ENCODE measurements at regions not wholly inside any gene's neighbourhood (a gene's known extent, or its start where the extent isn't known, plus 50 kb on each side); places are given as distances from the start of the nearest gene placed in this dataset.
"Not testable (repeated sequence)": the region's sequence is repeated elsewhere in the genome, so short reads cannot be mapped to it uniquely, and the experiment has no call there.

DNA sequence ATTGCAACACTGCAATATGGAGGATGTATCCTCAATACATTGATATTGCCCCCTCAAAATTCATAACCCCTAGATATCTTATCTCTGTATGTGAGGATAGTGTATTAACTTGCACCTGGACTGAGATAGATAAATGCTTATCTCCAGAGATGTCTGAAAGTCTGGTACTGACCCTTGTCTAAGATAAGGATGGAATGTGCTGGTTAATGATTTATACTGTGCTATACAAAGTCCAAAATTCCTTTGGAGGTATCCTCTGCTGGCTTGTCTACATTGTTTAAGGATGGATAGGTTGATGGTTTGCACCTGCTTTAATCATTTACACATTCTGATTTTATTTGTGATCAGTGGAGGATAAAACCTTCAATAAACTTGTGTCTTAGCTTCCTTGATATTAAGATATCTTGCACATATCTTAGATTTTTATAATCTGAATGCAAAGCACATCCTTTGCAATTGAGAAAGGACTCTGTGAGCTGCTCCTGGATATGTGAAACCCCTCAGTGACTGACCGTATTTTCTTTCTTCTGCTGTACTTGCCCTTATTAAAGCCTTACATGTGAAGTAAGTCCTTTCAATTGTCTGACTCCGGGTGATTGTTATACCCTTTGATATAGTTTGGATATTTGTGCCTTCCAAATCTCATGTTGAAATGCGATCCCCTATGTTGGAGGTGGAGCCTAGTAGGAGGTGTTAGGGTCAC is 430.3 kb upstream of the MAOA start:
- DNase-seq (ENCODE audit: low spot score) = no peak

DNA sequence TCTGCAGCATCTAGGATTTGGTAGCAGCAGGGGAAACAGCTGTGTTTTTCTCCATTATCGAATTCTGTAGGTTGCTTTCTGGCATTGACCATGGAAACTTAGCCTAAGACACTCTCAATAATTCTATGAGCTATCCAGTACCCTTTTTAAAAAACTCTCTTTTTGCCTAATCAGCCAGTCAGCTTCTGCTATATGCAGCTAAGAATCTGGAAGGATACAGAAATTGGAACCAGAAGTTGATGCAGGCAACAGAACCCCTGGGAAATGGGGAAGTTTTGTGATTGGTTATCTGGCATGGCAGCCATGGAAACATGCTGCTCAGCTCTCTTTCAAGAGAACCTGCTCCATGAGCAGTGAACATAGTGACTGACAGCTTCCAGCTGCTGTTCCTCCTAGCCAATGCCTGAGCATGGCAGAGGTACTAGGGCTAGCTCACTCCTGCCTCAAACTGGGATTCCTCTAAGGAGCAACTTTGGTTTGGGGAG is 417.6 kb upstream of the MAOA start:
- DNase-seq (ENCODE audit: low spot score) = no peak

DNA sequence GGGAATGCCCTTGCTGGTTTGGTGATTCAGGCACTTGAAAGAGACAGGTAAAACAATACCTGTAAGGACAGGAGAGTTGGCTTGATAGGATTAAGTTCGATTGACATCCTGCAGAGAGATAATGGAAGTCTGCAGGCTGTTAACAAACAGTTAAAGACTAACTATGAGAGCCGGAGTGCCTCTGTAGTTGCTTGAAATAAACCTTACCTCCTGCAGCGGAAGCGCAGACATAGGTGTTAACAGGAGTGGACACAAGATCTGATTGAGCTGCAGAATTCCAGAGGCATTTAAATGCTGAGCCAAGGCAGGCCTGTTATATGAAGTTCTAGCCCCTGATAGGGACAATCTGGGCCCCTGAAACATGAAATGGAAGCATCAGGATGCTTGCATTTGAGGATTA is 416.7 kb upstream of the MAOA start:
- no peak for DNase-seq (ENCODE audit: low spot score)

DNA sequence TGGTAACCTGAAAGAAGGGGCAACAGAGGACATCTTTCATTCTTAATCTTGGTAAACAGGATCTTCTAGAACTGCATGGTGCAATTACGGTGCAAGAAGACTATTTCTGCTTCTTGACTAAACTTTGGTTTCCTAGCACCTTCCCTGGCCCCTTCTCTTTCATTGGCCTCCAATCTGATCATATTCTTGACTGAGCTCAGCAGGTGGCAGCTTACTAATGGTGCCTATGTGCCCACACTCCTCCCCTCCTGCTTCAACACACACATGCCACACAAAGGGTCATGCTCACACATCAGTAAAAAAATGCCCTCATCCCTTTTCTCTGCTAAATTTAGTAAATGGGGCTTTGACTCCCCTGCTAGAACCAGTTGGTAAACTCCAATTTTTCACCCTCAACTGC is 400.5 kb upstream of the MAOA start:
- DNase-seq (ENCODE audit: low spot score) = no peak

DNA sequence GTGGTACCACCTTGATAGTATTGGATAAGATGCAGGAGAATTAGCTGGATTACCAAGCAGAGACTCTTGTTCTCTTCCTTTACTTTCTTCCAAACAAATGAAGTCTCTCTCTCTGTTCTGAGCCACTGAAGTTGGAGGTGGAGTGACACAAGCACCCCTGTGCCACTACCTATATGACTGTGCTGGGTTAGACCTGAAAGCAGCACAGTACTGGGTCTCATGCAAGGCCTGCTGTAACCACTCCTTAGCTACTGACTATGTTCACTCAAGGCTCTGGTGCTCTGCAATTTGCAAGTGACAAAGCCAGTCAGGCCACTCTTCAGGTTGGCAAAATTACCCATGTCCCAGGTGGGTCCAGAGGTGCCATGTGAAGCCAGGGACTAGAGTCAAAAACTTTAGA is 389.6 kb upstream of the MAOA start:
- DNase-seq (ENCODE audit: low spot score) = no peak

DNA sequence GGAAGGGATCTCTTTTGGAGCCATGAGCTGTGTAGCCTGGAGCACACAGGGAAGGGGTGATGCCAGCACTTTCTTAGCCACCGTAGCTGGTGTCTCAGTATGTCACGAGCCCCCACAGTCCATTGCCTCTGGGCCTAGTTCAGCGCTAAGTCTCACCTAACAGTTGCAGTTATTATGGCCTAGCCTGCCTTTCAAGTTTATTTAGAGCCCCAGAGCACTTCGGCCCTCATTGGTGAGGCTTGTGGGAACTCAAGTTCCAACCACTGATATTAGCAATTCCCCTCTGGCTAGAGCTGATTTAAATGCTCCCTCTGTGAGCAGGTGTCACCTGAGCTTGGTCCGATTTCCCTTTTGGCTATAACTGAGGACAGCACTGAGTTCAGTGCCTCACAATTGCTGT is 388.4 kb upstream of the MAOA start:
- no peak for DNase-seq (ENCODE audit: low spot score)

DNA sequence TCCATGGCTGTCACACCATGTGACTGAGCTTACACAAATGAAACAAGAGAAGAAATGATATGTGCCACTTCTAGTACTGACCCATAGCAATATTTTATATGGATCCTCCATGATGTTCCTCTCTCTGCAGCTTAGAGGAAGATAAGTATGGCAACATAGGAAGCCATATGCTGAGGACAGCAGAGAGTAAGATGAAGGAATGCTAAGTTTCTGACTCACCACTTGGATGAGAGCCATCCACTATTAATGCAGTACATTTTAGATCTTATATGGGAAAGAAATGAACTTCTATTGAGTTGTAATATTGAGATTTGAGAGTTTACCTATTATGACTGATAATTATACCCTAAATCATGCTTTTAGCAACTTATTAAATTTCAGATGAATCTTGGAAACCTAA is 386.9 kb upstream of the MAOA start:
- DNase-seq (ENCODE audit: low spot score) = peak; percentile 40

DNA sequence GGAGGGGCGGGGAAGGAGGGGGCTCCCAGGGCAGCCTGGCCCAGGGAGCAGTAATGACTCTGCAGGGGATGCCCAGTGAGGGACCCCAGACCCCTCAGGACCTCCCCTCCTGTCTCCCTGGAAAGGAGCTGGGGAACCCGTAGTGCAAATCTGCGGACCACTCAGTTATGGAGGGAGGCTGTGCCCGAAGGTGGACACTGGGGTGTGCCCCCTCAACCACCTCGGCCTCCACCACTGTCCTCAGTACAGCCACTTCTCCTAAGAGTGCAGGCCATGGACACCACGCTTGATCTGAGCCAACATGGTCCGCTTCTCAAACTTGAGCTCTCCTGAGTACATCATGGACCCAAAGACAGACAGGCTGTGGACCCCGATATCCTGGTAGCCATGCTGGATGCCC is 378.2 kb upstream of the MAOA start:
- no peak for DNase-seq (ENCODE audit: low spot score)

DNA sequence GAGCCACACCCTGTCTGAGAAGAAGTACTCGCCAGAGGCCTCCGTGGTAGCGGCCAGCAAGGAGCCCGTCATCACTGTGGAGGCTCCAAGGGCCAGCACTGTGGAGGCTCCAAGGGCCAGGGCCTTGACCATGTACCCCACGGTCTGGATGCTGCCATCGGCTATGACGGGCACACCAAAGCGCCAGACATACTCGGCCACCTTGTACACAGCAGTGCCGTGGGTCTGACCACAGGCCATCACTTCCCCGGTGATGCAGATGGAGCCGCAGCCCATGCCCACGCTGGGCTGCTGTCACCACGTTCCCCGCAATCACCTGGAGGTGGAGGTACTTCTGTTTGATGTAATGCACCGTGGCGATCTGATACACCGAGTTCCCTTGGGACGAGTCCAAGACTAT is 377.7 kb upstream of the MAOA start:
- no peak for DNase-seq (ENCODE audit: low spot score)

DNA sequence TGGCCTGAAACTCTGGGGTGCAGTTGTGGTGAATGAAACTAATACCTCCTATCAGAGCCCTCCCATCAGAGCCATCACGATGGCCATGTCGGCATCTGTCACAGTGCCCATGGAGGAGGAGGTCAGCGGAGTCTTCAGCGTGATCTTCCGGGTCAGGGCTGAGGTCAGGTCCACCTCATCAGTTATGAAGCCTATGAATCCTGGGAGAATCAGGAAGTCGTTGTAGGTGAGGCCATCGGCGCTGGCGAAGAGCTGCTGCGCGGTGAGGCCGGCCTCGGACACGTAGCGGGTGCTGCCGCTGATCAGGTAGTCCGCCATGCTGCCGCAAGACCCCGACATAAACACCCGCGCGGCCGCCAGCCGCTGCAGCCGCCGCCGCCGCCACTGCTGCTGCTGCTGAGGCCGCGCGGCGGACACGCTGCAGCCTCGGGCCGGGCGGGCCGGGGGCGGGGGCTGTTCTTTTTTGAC is 376.7 kb upstream of the MAOA start:
- no peak for DNase-seq (ENCODE audit: low spot score)

DNA sequence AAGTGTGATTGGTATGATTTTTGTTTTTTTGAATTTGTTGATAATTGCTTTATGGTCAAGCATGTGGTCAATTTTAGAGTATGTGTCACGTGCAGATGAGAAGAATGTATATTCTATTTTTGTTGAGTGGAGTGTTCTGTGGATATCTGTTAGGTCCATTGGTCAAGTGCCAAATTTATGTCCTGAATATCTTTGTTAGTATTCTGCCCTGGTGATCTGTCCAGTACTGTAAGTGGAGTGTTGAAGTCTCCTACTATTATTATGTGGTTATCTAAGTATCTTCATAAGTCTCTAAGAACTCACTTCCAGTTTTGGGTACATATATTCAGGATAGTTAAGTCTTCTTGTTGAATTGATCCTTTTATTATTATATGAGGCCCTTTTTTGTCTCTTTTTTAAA is 372.9 kb upstream of the MAOA start:
- no peak for DNase-seq (ENCODE audit: low spot score)

DNA sequence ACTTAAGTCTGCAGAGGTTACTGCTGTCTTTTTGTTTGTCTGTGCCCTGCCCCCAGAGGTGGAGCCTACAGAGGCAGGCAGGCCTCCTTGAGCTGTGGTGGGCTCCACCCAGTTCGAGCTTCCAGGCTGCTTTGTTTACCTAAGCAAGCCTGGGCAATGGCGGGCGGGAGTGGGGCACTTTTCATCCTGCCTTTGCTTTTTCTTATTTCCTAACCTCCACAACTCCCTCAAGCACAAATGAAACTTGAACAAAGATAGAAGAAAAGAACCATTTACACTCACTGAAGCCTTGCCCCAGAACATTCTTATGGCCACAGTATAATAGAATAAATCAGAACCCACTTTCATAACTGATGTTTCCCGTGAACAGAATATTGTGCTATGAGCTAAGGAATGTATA is 344.5 kb upstream of the MAOA start:
- DNase-seq (ENCODE audit: low spot score) = not testable (repeated sequence)

DNA sequence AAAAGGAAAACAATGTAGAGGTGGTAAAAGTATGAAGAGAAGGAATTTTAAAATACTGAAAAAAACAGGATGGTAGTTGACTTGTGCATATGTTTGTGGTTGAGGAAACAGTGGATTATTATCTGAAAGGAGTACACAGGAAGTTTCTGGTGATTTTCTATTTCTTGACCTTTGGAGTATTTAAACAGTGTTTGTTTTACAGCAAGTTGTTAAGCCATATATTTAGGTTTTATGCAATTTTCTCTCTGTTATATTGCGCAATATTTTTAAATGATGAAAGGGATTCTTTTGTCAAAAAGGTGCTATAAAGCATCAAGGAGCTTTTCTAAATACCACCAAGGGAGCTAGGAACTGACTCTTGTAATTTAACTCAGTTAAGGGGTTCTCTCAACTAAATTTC is 343.1 kb upstream of the MAOA start:
- DNase-seq (ENCODE audit: low spot score) = no peak

DNA sequence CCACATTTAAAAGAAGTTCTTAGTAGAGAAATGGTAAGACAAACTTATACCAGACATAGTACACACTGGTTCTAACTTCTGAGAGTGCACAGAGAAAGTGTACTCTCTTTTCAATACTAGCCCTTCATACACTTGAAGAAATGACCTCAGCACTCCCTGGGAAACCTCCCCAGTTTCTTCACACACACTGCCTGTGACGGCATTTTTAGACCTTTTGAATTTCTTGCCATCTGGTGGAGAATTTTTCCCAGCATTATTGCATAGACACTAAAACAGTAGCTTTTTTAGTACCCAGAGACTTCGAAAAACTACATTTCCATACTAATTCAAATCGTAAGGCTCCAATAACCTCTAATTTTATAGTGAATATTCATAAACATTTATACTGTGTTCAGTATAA is 341.6 kb upstream of the MAOA start:
- DNase-seq (ENCODE audit: low spot score) = no peak

DNA sequence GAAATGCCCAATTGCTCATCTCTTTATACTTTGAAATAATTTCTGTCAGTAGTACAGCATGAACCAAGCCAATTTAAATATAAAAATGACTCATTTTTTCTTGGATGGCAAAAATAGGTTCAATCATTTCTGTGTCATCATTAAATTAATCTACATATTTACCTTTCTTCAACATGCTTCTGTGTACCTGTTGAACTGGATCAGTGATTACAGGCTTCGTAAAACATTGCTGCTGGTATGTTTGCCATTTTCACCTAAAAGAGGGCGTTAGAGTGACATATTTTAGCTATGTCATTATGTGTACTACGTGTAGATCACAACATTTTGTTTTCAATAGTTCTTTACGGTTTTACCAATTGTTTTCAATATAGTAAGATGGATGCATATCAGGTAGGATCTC is 340.5 kb upstream of the MAOA start:
- no peak for DNase-seq (ENCODE audit: low spot score)

DNA sequence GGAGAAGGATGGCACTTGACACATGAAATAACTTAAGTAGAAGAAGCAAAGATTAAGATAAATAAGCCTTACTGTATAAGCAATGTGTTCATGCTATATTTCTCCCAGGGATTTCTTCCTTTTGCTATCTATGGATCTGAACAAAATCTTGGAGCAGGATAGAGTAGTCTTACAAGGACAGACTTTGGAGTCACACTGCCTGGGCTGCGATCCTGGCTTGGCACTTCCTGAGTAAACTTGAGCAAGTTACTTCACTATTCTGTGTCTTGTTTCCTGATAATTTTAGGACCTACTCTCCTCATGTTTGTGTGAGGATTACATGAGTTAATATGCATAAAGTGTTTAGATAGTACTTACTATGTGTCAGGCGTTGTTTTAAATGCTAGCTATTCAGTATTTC is 340.0 kb upstream of the MAOA start:
- DNase-seq (ENCODE audit: low spot score) = no peak

DNA sequence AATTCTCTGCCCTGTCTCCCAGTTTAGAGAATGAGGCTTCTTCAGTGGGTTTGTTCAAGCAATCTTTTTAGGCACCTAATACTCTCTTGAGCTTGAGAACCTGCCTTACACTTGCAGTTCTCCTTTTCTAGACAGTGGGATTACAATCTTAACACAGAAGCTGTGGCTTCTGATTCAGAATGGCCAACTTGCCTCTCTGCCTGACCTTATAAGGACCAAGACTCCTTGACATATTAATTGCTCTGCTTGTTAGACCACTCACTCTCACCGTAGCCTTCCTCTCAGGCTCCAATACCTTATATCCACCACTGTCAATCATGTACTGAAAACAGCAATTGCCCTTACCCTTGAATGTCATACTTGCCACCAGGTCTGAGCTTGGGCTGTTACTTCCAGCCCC is 338.7 kb upstream of the MAOA start:
- DNase-seq (ENCODE audit: low spot score) = no peak

DNA sequence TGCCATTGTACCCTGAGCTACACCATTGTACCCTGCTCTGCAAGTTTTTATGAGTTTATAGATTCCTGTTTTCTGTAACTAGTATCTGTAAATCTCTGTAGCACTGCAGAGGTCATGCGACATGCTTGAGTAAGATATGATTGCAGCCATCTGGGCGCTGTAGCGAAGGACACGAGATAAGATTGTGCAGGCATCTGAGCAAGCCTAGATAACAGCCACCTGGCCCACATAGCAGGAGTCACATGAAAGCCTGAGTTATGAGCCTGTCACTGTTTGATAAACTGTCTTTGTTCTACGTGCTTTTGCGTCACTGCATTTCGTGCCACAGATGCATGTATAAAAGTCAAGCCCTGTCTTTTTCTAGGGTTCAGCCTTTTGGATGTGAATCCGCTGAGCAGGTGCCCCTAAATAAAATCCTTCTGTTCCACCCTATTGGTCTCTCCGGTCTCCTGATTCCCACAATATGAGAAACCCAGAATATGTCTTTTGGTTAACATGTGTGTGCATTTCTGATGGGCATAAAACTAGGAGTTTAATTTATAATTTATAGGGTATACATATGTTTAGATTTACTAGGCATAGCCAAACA is 327.6 kb upstream of the MAOA start:
- no peak for DNase-seq (ENCODE audit: low spot score)

DNA sequence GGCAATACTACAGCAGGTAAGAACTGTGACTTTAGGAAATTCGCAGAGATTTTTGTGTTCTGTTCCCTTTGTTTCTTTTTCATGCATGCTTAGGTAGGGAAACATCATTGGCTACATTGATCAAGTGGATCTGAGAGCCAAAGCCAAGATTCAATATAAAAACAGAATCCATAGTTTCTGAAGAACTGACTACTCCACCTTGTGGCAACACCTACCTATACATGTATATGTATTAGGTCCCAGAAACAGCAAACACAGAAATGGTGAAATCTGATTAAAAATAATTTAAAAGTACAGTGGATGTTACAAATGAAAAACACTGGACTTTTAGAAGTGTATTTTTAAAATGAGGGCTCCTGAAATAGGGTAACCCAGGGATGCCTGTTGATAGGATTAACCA is 322.6 kb upstream of the MAOA start:
- no peak for DNase-seq (ENCODE audit: low spot score)

DNA sequence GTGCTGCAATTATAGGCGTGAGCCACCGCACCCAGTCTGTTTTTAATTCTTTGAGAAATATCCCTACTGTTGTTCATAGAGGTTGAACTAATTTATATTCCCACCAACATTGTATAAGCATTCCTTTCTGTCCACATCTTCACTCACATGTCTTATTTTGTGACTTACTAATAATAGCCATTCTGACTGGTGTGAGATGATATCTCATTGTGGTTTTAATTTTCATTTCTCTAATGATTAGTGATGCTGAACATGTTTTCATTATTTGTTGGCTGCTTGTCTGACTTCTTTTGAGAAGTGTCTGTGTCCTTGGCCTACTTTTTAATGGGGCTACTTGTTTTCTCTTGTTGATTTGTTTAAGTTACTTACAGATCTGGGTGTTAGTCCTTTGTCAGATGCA is 310.9 kb upstream of the MAOA start:
- no peak for DNase-seq (ENCODE audit: low spot score)

DNA sequence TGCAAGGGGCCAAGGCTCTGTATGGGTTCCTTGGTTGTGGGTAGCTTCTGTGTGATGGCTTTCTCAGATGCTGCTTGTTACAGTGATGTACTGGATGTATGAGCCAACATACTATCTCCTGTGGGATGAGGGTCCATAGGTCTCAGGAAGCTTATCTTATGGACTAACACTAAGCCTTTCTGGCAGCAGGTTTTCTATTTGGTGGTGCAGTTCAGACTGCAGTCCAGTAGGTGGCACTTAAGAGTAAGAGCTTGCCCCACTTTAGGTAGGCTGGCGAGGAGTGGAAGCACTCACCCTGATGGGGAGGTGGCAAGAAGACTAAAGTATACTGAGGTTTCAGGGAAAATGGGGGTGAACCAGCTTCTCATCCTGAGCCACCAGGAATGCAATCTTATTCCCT is 306.7 kb upstream of the MAOA start:
- no peak for DNase-seq (ENCODE audit: low spot score)

DNA sequence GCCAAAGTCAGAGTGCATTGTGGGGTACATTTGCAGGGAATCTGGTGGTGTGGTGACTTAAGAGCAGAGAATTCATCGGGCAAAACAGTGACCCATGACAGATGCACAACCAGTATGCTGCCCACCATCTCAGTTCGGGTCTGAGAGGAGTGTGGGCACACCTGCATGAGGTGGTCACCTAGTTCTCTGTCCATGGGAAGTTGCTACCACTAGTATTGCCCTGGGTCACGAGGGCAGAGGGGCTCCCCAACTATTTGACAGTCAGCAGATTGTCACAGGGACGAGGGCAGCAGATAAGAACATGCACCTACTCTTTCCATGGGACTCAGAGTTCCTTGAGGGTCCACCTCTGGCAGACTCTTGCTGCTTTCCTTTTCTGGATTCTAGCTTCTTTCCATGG is 305.2 kb upstream of the MAOA start:
- no peak for DNase-seq (ENCODE audit: low spot score)

DNA sequence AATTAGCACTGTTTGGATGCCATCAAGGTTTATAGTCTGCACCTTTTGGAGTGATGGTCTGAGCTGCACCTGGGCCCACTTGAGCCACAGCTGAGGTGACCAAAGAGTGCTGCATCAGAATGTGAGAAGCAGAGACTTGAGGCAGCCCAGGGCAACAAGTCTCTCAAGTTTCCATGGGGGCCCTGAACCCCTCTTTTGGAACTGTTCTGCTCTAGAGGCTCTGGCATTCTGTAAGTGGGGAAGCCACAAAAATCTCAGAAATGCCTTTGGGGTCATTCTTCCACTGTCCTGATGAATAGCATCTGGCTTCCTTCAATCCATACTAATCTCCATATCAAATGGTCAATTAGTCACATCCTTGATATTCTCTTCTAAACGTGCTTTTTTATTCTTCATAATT is 298.4 kb upstream of the MAOA start:
- DNase-seq (ENCODE audit: low spot score) = no peak

DNA sequence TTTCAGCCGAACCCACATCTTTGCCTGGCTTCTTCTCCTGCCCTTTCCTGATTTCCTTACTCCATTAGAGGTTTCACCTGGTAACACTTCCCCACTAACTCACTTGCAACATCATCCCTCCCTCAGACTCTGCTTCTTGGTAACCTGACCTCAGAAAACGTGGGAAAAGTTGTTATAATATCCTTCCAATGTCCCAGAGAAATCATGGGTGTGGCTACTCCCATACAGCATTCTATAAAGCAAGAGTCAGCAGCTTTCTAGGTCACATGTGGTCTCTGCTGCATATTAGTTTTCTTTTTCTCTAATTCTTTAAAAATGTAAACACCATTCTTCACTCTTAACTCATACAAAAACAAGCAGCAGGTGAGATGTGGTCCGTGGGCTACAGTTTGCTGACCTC is 283.1 kb upstream of the MAOA start:
- DNase-seq (ENCODE audit: low spot score) = no peak

Data from umbilical cord (tissue), 1 donor.